Breast epithelium (tissue), 4 donors: ENCODE measurements at regions not wholly inside any gene's neighbourhood (a gene's known extent, or its start where the extent isn't known, plus 50 kb on each side); places are given as distances from the start of the nearest gene placed in this dataset.
"Not testable (repeated sequence)": the region's sequence is repeated elsewhere in the genome, so short reads cannot be mapped to it uniquely, and the experiment has no call there.

ENCODE experiments used
- DNase-seq, 2 donors: peaks; one replicate each; pipeline ENCODE4 v3.0.0-alpha.2; 2019; ENCODE audit warnings: low spot score in 2 of 2
- H3K27ac ChIP-seq, 2 donors: fragments of 200-600 bp; sonication (generic) in 1 of 2; one replicate each; pipeline ENCODE4 v1.5.1; 2016 to 2019; ENCODE audit warnings: mild to moderate bottlenecking in 1 of 2
- H3K27me3 ChIP-seq, 2 donors: fragments of 200-600 bp; sonication (generic) in 1 of 2; one replicate each; pipeline versions ENCODE4 v1.5.1 to v1.6.0; 2017 to 2019; ENCODE audit warnings: control low read depth in 1 of 2, mild to moderate bottlenecking in 1 of 2
- H3K36me3 ChIP-seq: fragments of 200-600 bp; one replicate; pipeline ENCODE4 v1.5.1; 2019
- H3K4me1 ChIP-seq, 2 donors: fragments of 200-600 bp; sonication (generic); one replicate each; pipeline ENCODE4 v1.5.1; 2016 to 2019; ENCODE audit warnings: control low read depth in 1 of 2
- H3K4me3 ChIP-seq, 3 donors: fragments of 200-600 bp; sonication (generic); 1 replicate in 2 of 3; 2 replicates in 1 of 3; pipeline ENCODE4 v1.5.1; 2016 to 2019; ENCODE audit warnings: mild to moderate bottlenecking in 3 of 3, moderate library complexity in 2 of 3
- H3K9me3 ChIP-seq, 2 donors: fragments of 200-600 bp; sonication (generic) in 1 of 2; one replicate each; pipeline ENCODE4 v1.5.1; 2016 to 2019; ENCODE audit warnings: control low read depth in 1 of 2
- CTCF ChIP-seq, 3 donors: fragments of 450-650 bp; IDR thresholded peaks; one replicate each; pipeline ENCODE4 v1.5.1; 2016 to 2017; ENCODE audit warnings: antibody characterized with exemption in 3 of 3, mild to moderate bottlenecking in 3 of 3, moderate library complexity in 3 of 3
- POLR2A ChIP-seq: fragments of 450-650 bp; IDR thresholded peaks from one replicate; pipeline ENCODE4 v1.6.1; 2016; ENCODE audit warnings: antibody characterized with exemption, mild to moderate bottlenecking, moderate library complexity
- POLR2AphosphoS5 ChIP-seq, 3 donors: sonication (generic); formaldehyde crosslinking; IDR thresholded peaks; one replicate each; pipeline ENCODE4 v1.6.1; 2017; ENCODE audit warnings: antibody characterized with exemption in 3 of 3
- intact Hi-C: fragments of 100-400 bp; cut with DNase I; formaldehyde crosslinking; loops from one replicate; pipeline ENCODE4 v1.15.1; 2023; ENCODE audit warnings: low total_unique reads

GRCh38 chr6:165837948-165838745 is 175.1 kb upstream of the PDE10A start:
- TF ChIP-seq POLR2AphosphoS5 (IDR thresholded peaks at IDR 0.05) (no peak), POLR2A (no peak), CTCF (IDR thresholded peaks at IDR 0.05) (no peak)
- intact Hi-C loops: no loop called here
- Histone ChIP-seq H3K27ac (no peak overlapping the region), H3K4me1 (peaks cover 0 to 12% of the 10 kb centered on the region in 2 donors), H3K4me3 (no peak overlapping the region), H3K27me3 (no peaks in the 10 kb centered on the region), H3K9me3 (no peaks in the 10 kb centered on the region), H3K36me3 (no peaks in the 10 kb centered on the region)
- DNase-seq: no peak

- H3K4me3 ChIP-seq, H3K27me3 ChIP-seq, DNase-seq, intact Hi-C loops, H3K27ac ChIP-seq, H3K36me3 ChIP-seq, H3K9me3 ChIP-seq: not testable (repeated sequence)
- peaks cover 0 to 12% of the 10 kb centered on the region in 2 donors for H3K4me1 ChIP-seq
Measured at GRCh38 chr6:165836648-165837047, 173.6 kb upstream of the PDE10A start.

- intact Hi-C loops: no loop called here
- peak overlapping the region; percentile 61 to 62 for H3K27ac ChIP-seq
- DNase-seq: peak in 1 of 2 donors; percentile 71
- peaks cover 0 to 12% of the 10 kb centered on the region in 2 donors for H3K4me1 ChIP-seq
- no peak for TF ChIP-seq CTCF (IDR thresholded peaks at IDR 0.05)
- no peak for TF ChIP-seq POLR2AphosphoS5 (IDR thresholded peaks at IDR 0.05)
- H3K9me3 ChIP-seq: no peaks in the 10 kb centered on the region
- H3K4me3 ChIP-seq: peak overlapping the region in 2 of 3 donors; percentile 24 to 50
- H3K36me3 ChIP-seq: no peaks in the 10 kb centered on the region
- no peaks in the 10 kb centered on the region for H3K27me3 ChIP-seq
Measured at GRCh38 chr6:165835410-165835851, 172.4 kb upstream of the PDE10A start.

- no peaks in the 10 kb centered on the region for H3K27me3 ChIP-seq
- intact Hi-C loops: no loop called here
- DNase-seq: peak; percentile 98 to 99
- H3K27ac ChIP-seq: peak overlapping the region; percentile 13 to 61
- peak overlapping the region in 2 of 3 donors; percentile 24 to 50 for H3K4me3 ChIP-seq
- no peaks in the 10 kb centered on the region for H3K9me3 ChIP-seq
- H3K4me1 ChIP-seq: peaks cover 0 to 12% of the 10 kb centered on the region in 2 donors
- TF ChIP-seq CTCF (IDR thresholded peaks at IDR 0.05) (no peak), POLR2AphosphoS5 (IDR thresholded peaks at IDR 0.05) (peak in 1 of 3 donors; percentile 64), POLR2A (no peak)
- H3K36me3 ChIP-seq: no peaks in the 10 kb centered on the region
Measured at GRCh38 chr6:165834613-165835259, 171.7 kb upstream of the PDE10A start.

GRCh38 chr6:165833355-165833754 is 170.3 kb upstream of the PDE10A start:
- Histone ChIP-seq H3K9me3 (no peaks in the 10 kb centered on the region), H3K36me3 (no peaks in the 10 kb centered on the region), H3K4me3 (no peak overlapping the region), H3K27me3 (no peaks in the 10 kb centered on the region), H3K27ac (no peak overlapping the region), H3K4me1 (peaks cover 0 to 12% of the 10 kb centered on the region in 2 donors)
- no peak for DNase-seq
- intact Hi-C loops: no loop called here
- TF ChIP-seq POLR2AphosphoS5 (IDR thresholded peaks at IDR 0.05) (no peak), CTCF (IDR thresholded peaks at IDR 0.05) (no peak)
